CD14-positive monocyte (primary cell): ENCODE measurements at regions not wholly inside any gene's neighbourhood (a gene's known extent, or its start where the extent isn't known, plus 50 kb on each side); places are given as distances from the start of the nearest gene placed in this dataset.

Experiments
- DNase-seq, 3 donors: peaks; one replicate each; pipeline ENCODE4 v3.0.0-alpha.2; 2011 to 2022
- H2AFZ ChIP-seq: 2 replicates; pipeline ENCODE4 v1.6.0; 2012; ENCODE audit warnings: mild to moderate bottlenecking, low read depth, low read length, inconsistent platforms; ENCODE audit not compliant: insufficient read depth, poor library complexity, severe bottlenecking
- H3K27ac ChIP-seq, 2 donors: 1 replicate in 1 of 2; 2 replicates in 1 of 2; pipeline ENCODE4 v1.5.1; 2012 to 2013; ENCODE audit warnings: low read length in 2 of 2, control low read depth in 1 of 2, inconsistent platforms in 1 of 2, low read depth in 1 of 2, mild to moderate bottlenecking in 1 of 2
- H3K27me3 ChIP-seq, 2 donors: one replicate each; pipeline versions ENCODE4 v1.6.0 to v1.6.1; 2011 to 2013; ENCODE audit warnings: low read length in 2 of 2; ENCODE audit not compliant: control insufficient read depth in 2 of 2, insufficient read depth in 2 of 2
- H3K36me3 ChIP-seq, 2 donors: replicated peaks in 1 of 2; 1 replicate in 1 of 2; 2 replicates in 1 of 2; pipeline versions ENCODE4 v1.5.1 to v1.6.1; 2012 to 2013; ENCODE audit warnings: low read length in 2 of 2, control low read depth in 1 of 2, inconsistent platforms in 1 of 2, mild to moderate bottlenecking in 1 of 2; ENCODE audit not compliant: insufficient read depth in 2 of 2, control insufficient read depth in 1 of 2
- H3K4me1 ChIP-seq, 2 donors: 1 replicate in 1 of 2; 2 replicates in 1 of 2; pipeline versions ENCODE4 v1.5.1 to v1.6.1; 2012 to 2013; ENCODE audit warnings: low read length in 2 of 2, control low read depth in 1 of 2, inconsistent platforms in 1 of 2, mild to moderate bottlenecking in 1 of 2, moderate library complexity in 1 of 2; ENCODE audit not compliant: insufficient read depth in 2 of 2, control insufficient read depth in 1 of 2
- H3K4me2 ChIP-seq: replicated peaks from 2 replicates; pipeline ENCODE3; 2012; ENCODE audit warnings: low read length, moderate library complexity, mild to moderate bottlenecking; ENCODE audit not compliant: poor library complexity, severe bottlenecking; ENCODE audit errors: extremely low read depth
- H3K4me3 ChIP-seq, 3 experiments: fragments of 200-600 bp in 1 of 3; sonication (generic) in 1 of 3; replicated peaks in 1 of 3; 1 replicate in 2 of 3; 2 replicates in 1 of 3; pipeline ENCODE4 v1.5.1; 2011 to 2013; ENCODE audit warnings: low read length in 3 of 3, mild to moderate bottlenecking in 3 of 3, control low read depth in 2 of 3, low read depth in 2 of 3, inconsistent platforms in 1 of 3, moderate library complexity in 1 of 3
- H3K79me2 ChIP-seq: 2 replicates; pipeline ENCODE4 v1.6.0; 2012; ENCODE audit warnings: mild to moderate bottlenecking, control low read depth, inconsistent platforms, low read length, moderate library complexity; ENCODE audit not compliant: insufficient read depth
- H3K9ac ChIP-seq: 2 replicates; pipeline ENCODE4 v1.6.0; 2017; ENCODE audit warnings: low read length, mild to moderate bottlenecking; ENCODE audit not compliant: insufficient read depth, poor library complexity, severe bottlenecking
- H3K9me3 ChIP-seq, 2 donors: replicated peaks in 1 of 2; 1 replicate in 1 of 2; 2 replicates in 1 of 2; pipeline versions ENCODE4 v1.5.1 to v1.6.1; 2012 to 2013; ENCODE audit warnings: low read length in 2 of 2, control low read depth in 1 of 2; ENCODE audit not compliant: control insufficient read depth in 1 of 2, insufficient read depth in 1 of 2
- H4K20me1 ChIP-seq: 2 replicates; pipeline ENCODE4 v1.6.0; 2012; ENCODE audit warnings: mild to moderate bottlenecking, low read length, control low read depth, moderate library complexity; ENCODE audit not compliant: insufficient read depth
- H3K27ac Mint-ChIP-seq, 7 donors: one replicate each; pipeline ENCODE4 v1.8.0; 2020; ENCODE audit warnings: mild to moderate bottlenecking in 7 of 7, mixed read lengths in 7 of 7, moderate library complexity in 6 of 7, inconsistent platforms in 2 of 7
- H3K27me3 Mint-ChIP-seq, 3 donors: one replicate each; pipeline ENCODE4 v1.8.0; 2021 to 2022; ENCODE audit warnings: low read depth in 3 of 3, mild to moderate bottlenecking in 3 of 3, mixed read lengths in 3 of 3, moderate library complexity in 3 of 3, inconsistent platforms in 1 of 3
- H3K36me3 Mint-ChIP-seq, 2 donors: one replicate each; pipeline ENCODE4 v1.8.0; 2020; ENCODE audit warnings: mixed read lengths in 2 of 2, inconsistent platforms in 1 of 2, mild to moderate bottlenecking in 1 of 2
- H3K4me1 Mint-ChIP-seq: one replicate; pipeline ENCODE4 v1.8.0; 2020; ENCODE audit warnings: mild to moderate bottlenecking, mixed read lengths
- H3K4me3 Mint-ChIP-seq, 2 donors: one replicate each; pipeline ENCODE4 v1.8.0; 2020; ENCODE audit warnings: mild to moderate bottlenecking in 2 of 2, mixed read lengths in 2 of 2, moderate library complexity in 1 of 2
- H3K9me3 Mint-ChIP-seq, 7 donors: one replicate each; pipeline ENCODE4 v1.8.0; 2020 to 2022; ENCODE audit warnings: mixed read lengths in 7 of 7, mild to moderate bottlenecking in 6 of 7, moderate library complexity in 6 of 7, inconsistent platforms in 2 of 7
- CTCF ChIP-seq: fragments of 200-600 bp; IDR thresholded peaks from one replicate; pipeline ENCODE4 v1.8.0; 2022; ENCODE audit warnings: antibody characterized with exemption, mild to moderate bottlenecking
- WGBS: methylation state at CpG from one replicate; pipeline ENCODE4 v1.1.5; 2013; ENCODE audit warnings: missing lambda C conversion rate; ENCODE audit not compliant: insufficient coverage; 5-methylcytosine and 5-hydroxymethylcytosine counted together
- intact Hi-C, 2 donors: fragments of 100-400 bp; cut with micrococcal nuclease; formaldehyde crosslinking; loops; one replicate each; pipeline versions ENCODE4 v1.15.0 to v1.15.1; 2023

DNA sequence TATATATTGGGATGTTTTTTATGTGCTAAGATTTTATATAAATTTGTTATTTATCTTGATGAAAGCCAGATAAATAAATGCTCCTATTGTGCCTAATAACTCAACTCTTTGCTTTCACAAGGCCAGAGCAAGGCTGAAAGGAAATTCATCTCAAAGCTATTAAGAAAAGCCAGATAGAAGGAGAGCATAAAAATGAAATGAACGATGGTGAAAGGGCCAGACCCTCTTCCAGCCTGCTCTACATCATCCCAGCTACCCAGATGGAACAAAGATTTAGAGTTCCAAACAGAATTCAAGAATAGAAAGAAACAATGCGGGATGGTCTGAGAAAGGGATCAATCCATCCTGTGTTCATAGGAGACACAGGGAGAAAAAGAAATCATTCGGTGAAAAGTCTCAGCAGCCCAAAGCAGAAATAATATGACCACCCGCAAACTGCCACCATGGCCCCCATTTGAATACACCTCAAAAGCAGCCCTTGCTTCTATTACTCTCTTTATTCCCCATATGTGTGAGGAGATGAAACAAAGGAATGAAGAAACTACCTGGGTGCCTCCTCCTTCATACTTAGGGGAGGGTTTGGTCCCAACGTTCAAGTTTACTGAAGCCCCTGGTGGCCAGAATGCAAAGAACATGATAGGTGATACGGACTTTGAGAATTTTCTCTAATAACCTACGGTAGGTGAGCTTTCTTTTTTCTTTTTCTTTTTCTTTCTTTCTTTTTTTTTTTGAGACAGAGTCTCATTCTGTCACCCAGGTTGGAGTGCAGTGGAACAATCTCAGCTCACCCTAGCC, 110.1 kb upstream of the FBXO11 start:
- TF ChIP-seq CTCF, result peak; percentile 30
- no peak overlapping the region for H2AFZ ChIP-seq
- no peaks in the 10 kb centered on the region for H3K79me2 ChIP-seq
- WGBS, result 100% methylated on average over 2 of the region's 7 CpGs
- H3K9me3 ChIP-seq, result peaks cover 5 to 8% of the 10 kb centered on the region in 2 donors
- H3K4me1 Mint-ChIP-seq, result no peaks in the 10 kb centered on the region
- H3K27me3 Mint-ChIP-seq, result peaks cover 0 to 6% (median 0%) of the 10 kb centered on the region in 3 donors
- no peak overlapping the region for H3K27ac ChIP-seq
- intact Hi-C loops, result no loop called here
- no peak overlapping the region for H3K4me3 ChIP-seq
- no peaks in the 10 kb centered on the region for H3K36me3 ChIP-seq
- DNase-seq, result no peak
- H3K27ac Mint-ChIP-seq, result no peak overlapping the region
- no peaks in the 10 kb centered on the region for H4K20me1 ChIP-seq
- no peak overlapping the region for H3K4me3 Mint-ChIP-seq
- H3K4me1 ChIP-seq, result no peaks in the 10 kb centered on the region
- no peak overlapping the region for H3K4me2 ChIP-seq
- H3K9me3 Mint-ChIP-seq, result peaks cover 3 to 14% (median 7%) of the 10 kb centered on the region in 7 donors
- H3K27me3 ChIP-seq, result peaks cover 0 to 2% of the 10 kb centered on the region in 2 donors
- H3K9ac ChIP-seq, result no peak overlapping the region
- no peaks in the 10 kb centered on the region for H3K36me3 Mint-ChIP-seq

GRCh38 chr2:48017136-48017535, 110.8 kb upstream of the FBXO11 start:
- Histone ChIP-seq H3K27me3 (peaks cover 0 to 2% of the 10 kb centered on the region in 2 donors), H3K4me3 (no peak overlapping the region), H3K4me2 (no peak overlapping the region), H3K27ac (no peak overlapping the region), H3K36me3 (no peaks in the 10 kb centered on the region), H3K4me1 (no peaks in the 10 kb centered on the region), H3K79me2 (no peaks in the 10 kb centered on the region), H4K20me1 (no peaks in the 10 kb centered on the region), H2AFZ (no peak overlapping the region), H3K9ac (no peak overlapping the region), H3K9me3 (peaks cover 5 to 8% of the 10 kb centered on the region in 2 donors)
- H3K4me3 Mint-ChIP-seq, result no peak overlapping the region
- WGBS, result 98% methylated on average over 6 of the region's 7 CpGs
- DNase-seq, result no peak
- intact Hi-C loops, result no loop called here
- H3K4me1 Mint-ChIP-seq, result no peaks in the 10 kb centered on the region
- H3K9me3 Mint-ChIP-seq, result peaks cover 3 to 14% (median 7%) of the 10 kb centered on the region in 7 donors
- no peak overlapping the region for H3K27ac Mint-ChIP-seq
- peaks cover 0 to 8% (median 0%) of the 10 kb centered on the region in 3 donors for H3K27me3 Mint-ChIP-seq
- no peaks in the 10 kb centered on the region for H3K36me3 Mint-ChIP-seq
- TF ChIP-seq CTCF, result no peak
